Stromal cell of bone marrow (primary cell): ENCODE measurements at regions not wholly inside any gene's neighbourhood (a gene's known extent, or its start where the extent isn't known, plus 50 kb on each side); places are given as distances from the start of the nearest gene placed in this dataset.

Experiments
- DNase-seq: peaks from one replicate; pipeline ENCODE4 v3.0.0-alpha.2; 2012; ENCODE audit warnings: low read depth

DNA sequence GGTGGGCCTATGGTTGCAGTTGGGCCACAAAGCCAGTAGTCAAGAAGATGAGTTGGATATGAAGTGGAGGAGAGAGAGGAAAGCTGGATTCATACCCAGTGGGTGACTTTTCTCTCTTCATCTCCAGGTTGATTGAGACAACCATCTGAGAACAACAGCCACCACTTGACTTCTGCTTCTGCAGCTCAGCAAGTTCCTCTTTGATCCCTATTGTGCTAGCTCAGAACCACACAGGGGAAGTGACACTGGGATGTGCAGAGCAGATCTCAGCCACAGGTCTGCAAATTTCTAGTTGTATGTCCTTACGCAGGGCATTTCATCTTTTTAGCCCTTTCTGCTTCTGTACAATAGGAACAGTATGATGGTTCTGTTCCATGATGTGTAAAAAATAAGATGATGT lies 459.2 kb upstream of the ARRDC4 start:
- DNase-seq: no peak

DNA sequence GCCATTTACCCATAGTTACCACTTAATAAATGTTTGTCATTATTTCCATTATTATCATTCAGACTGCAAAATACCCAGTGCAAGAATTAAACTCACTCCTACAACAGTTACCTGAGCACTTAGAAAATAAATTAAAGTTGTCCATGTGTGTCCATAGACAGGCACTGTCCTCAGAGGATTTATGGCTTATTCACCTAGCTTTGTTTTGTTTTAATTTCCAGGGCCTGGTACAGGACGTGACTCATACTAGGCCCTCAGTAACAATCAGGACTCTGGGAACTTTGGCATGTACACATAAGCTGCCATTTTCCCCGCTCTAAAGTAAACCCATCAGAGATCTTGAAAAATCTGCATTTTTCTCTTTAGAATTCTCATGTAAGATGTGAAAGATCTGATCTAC lies 458.5 kb upstream of the ARRDC4 start:
- no peak for DNase-seq

DNA sequence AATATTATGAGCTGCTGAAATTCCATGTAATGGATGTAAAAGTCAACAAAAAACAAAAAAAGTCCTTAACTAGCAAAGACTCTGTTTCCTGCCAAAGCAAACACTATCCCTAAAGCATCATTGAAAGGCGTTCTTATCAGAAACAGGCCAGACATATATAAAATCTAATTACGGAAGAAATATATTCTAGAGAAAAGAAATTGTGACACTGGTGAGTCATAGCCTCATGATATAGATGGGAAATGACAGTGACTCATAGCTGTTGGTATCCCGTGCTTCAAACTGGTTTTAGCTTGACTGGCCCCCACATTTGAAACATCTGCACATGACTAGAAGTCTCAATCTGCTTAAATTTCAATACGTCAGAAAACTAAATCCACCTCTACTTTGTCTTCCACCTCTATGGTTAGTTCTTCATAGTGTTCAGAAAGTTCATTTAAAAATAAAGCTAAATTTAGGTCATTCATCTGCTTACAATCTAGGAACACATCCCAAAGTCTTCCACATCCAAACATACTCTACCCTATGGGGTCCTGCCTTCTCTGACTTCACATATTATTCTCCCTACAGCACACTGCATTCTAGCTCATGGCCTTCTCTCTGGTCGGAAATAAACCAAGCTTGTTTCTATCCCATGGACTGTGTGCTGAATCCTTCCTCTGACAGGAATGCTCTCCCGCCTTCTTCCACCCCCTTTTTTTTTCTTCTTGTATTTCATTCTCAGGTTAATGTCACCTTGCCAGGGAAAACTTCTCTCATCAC lies 456.3 kb upstream of the ARRDC4 start:
- peak; percentile 4 for DNase-seq

- no peak for DNase-seq
These were observed 442.8 kb upstream of the ARRDC4 start for GRCh38 chr15:97517737-97518136.

- DNase-seq: no peak
These were observed 439.8 kb upstream of the ARRDC4 start for GRCh38 chr15:97520689-97521088.

DNA sequence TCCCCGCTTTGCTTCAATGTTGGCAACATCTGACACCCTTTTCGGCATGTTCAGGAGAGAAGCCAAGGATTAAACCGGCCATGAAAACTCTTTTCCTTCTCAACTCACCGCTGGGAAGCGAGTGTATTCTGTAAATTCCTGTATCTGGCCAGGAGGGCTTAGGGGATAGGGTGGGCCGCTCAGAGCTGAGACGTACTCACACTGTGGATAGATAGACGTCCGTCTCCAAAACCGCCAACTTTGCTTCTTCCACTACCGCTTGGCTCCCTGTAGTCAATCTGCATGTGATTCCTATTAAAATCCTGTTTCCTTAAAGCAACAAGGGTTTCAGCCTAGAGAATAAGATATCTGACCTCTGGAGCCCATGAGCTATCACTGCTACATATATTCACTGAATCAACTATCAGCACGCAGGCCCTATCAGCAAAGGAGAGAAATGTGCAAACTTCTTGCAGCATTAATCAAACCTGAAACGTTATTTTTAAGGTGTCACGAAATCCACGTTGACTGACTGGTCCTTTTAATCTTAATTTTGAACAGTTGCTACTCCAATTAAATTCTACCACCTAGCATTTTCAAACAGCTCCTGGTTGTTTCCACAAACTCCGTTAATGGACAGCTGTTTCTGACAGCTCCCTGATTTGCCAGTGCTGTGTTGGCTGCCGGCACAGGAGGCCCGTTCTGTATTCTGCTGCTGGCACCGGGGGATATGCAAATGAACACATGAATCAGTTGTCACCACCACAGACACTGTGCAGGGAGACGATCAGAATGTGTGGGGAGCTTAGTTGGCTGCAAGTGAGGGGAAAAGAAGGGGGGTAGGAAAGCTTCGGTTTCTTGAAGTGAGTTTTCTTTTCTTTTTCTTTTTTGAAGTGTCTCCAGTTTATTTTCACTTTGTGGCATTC lies 438.9 kb upstream of the ARRDC4 start:
- DNase-seq: no peak

DNA sequence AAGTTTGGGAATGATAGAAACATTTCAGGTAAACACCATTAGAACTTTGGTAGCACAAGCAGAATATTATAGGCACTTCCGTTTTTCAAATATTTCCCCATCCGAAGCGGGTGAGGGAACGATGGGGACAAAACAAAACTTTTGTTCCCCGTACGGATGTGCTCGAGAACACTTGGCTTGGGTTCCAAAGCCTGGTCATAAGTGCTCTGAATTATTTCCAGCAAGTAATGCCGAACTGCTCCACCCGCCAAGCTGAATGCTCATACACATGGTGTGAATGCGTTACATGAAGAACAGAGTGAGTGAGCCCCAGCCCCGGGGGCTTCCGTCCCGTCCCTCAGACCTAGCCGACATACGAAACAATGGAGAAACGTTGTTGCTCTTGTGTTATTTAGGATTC lies 438.2 kb upstream of the ARRDC4 start:
- no peak for DNase-seq

- no peak for DNase-seq
These were observed 434.7 kb upstream of the ARRDC4 start for GRCh38 chr15:97525809-97526208.

GRCh38 chr15:97528238-97528637 lies 432.3 kb upstream of the ARRDC4 start:
- no peak for DNase-seq

- DNase-seq: no peak
These were observed 414.7 kb upstream of the ARRDC4 start for GRCh38 chr15:97545799-97546198.

- no peak for DNase-seq
These were observed 413.1 kb upstream of the ARRDC4 start for GRCh38 chr15:97547381-97547780.

DNA sequence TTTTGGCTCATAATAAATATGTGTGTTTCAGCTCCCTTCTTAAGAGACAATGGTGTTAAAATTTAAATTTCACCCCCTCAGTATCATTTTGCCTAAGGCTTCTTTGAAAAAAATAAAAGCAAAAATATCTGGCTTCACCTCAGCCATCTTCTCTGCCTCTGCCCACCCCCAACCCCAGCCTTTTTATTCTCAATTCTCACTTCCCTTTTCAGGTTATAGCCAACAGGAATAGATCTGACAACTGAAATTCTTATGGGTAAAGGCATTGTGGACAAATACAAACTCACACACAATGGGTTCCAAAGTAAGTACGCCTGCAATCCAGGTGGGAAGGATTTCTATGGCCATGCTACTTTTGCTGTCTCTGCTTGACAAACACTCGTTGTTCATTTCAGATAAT lies 399.0 kb upstream of the ARRDC4 start:
- no peak for DNase-seq

DNA sequence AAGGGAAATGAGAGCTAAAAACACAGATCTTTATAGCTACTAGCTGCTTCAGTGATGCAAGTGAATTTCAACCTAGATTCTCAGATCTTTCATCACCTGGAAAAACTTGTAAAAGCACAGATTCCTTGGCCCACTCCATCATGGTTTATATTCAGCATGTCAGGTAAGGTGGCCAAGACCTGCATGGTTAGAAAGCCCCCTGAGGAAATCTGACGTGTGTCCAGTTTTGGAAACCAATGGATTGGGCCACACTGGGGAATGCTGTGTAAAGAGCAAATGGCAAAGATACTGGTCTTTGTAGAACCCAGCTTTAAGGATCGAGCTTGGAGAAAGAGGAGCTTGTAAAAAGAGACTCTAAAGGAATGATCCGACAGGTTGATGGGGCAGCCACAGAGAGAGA lies 397.0 kb upstream of the ARRDC4 start:
- DNase-seq: no peak

DNA sequence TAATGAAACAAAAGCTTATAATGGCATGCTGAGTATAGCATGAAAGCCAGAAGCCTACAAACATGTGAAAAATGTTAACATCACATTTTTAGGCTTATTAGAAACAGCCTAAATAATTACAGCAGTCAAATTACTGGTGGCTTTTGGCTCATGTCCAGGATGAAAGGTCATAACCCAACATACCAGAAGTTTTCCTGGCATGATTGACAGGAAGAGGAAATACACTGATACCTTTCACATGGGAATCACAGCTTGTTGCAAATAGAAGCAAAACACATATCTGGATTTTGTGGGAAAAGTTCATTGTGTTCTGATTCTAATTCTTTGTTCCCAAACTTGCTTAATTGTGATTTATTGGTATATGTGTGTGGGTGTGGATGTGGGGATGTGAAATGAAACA lies 393.5 kb upstream of the ARRDC4 start:
- no peak for DNase-seq

GRCh38 chr15:97567411-97567810 lies 393.1 kb upstream of the ARRDC4 start:
- no peak for DNase-seq

- no peak for DNase-seq
These were observed 383.4 kb upstream of the ARRDC4 start for GRCh38 chr15:97576929-97577645.

- DNase-seq: no peak
These were observed 375.1 kb upstream of the ARRDC4 start for GRCh38 chr15:97585408-97585807.

DNA sequence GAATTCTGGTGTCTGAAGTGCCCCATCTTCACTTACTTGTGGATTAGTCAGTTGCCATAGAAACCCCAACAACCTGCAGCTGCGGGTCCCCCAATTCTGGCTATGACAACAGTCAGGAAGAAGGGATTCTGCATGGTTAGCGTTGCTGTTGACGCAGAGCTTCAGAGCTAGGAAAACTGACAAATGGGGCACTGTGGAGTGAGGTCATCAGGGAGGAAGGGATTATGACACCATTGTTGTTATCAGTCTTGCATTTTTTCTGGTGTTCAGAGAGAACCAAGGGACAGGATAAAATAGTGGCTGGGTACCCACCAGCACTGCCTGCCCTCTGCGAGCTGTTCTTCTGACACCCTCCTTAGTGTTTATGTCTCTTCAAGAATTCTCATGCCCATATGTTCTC lies 367.7 kb upstream of the ARRDC4 start:
- DNase-seq: no peak

DNA sequence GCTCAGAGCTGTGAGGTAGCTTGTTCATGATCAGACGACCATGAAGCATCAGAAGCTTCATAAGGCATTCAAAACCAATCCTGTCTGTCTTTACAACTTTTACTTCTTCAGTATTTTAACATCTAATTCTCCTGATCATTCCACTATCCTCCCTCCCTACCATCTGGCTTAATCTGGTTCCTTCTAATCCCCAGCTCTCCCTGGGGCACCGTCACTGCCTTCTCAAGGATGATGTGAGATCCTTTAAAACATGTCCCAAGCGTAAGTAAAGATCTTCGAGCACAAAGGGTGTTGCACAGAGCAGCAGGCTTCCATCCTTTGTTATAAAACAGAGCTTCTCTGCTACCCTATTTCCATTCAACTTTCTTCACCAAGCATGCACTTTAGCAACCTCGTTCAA lies 362.7 kb upstream of the ARRDC4 start:
- no peak for DNase-seq

DNA sequence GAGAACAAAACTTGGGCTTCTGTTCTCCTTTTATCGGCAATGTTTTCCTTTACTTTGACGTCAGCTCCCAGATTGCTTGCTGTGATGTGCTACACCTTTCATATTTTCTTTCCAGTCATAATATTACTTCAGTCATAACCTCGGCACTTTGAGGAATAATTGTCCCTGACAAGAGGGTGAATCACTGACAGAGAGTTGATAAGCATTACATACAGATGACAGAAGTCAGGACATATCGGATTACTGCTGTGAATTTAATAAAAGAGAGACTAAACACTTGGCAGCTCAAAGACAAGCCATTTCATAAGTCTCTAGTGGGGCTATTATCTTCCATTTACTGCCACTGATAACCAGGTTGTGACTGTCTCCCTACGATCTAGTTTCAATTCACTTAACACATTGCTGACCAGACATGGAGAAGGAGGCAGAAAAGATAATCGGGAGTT lies 362.1 kb upstream of the ARRDC4 start:
- DNase-seq: no peak

- DNase-seq: no peak
These were observed 360.3 kb upstream of the ARRDC4 start for GRCh38 chr15:97600190-97600589.

GRCh38 chr15:97604677-97605076 lies 355.8 kb upstream of the ARRDC4 start:
- no peak for DNase-seq

DNA sequence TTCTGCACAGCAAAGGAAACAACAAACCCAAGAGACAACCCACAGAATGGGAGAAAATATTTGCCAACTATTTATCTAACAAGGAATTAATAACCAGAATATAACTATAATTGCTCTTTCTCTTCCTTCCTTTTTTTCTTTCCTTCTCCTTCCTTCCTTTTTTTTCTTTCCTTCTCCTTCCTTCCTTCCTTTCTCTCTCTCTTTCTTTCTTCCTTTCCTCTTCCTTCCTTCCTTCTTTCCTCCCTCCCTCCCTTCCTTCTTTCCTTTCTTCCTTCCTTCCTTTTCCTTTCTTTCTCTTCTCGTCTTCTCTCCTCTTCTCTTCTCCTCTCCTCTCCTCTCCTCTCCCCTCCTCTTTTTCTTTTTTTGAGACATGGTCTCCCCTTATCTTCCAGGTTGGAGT lies 345.4 kb upstream of the ARRDC4 start:
- DNase-seq: no peak
